Cardiac muscle cell (in vitro differentiated cells and primary cell): ENCODE measurements at regions not wholly inside any gene's neighbourhood (a gene's known extent, or its start where the extent isn't known, plus 50 kb on each side); places are given as distances from the start of the nearest gene placed in this dataset.
A peak's percentile ranks its signal among the peaks of the same experiment; 100 is the strongest.

Experiments
- DNase-seq, 2 donors: peaks; one replicate each; pipeline versions ENCODE4 v3.0.0 to v3.0.0-alpha.2; 2010 to 2017; ENCODE audit warnings: low read depth in 1 of 2, low spot score in 1 of 2
- H3K27ac ChIP-seq: fragments of 200-600 bp; sonication (generic); 2 replicates; pipeline ENCODE4 v1.5.1; 2016
- H3K27me3 ChIP-seq: fragments of 200-600 bp; sonication (generic); 2 replicates; pipeline ENCODE4 v1.6.0; 2016; ENCODE audit warnings: control low read depth
- H3K36me3 ChIP-seq: fragments of 200-600 bp; sonication (generic); 2 replicates; pipeline ENCODE4 v1.5.1; 2016; ENCODE audit warnings: control low read depth
- H3K4me1 ChIP-seq: fragments of 200-600 bp; sonication (generic); 2 replicates; pipeline ENCODE4 v1.8.1; 2017; ENCODE audit warnings: low read depth, mild to moderate bottlenecking, mixed run types
- H3K4me3 ChIP-seq: fragments of 200-600 bp; sonication (generic); 2 replicates; pipeline ENCODE4 v1.5.1; 2016; ENCODE audit warnings: mild to moderate bottlenecking
- H3K9me3 ChIP-seq: fragments of 200-600 bp; sonication (generic); 2 replicates; pipeline ENCODE4 v1.5.1; 2017; ENCODE audit warnings: low read depth, mild to moderate bottlenecking, control low read depth
- CTCF ChIP-seq: IDR thresholded peaks from 2 replicates; pipeline ENCODE4 v1.5.1; 2012; ENCODE audit warnings: low read depth, mild to moderate bottlenecking, low read length

GRCh38 chr20:40568200-40568599 lies 120.8 kb downstream of the MAFB start:
- Histone ChIP-seq H3K9me3 (no peaks in the 10 kb centered on the region), H3K27me3 (no peaks in the 10 kb centered on the region), H3K4me1 (no peaks in the 10 kb centered on the region), H3K36me3 (no peaks in the 10 kb centered on the region), H3K4me3 (no peak overlapping the region), H3K27ac (no peak overlapping the region)
- no peak for DNase-seq
- TF ChIP-seq CTCF, result no peak

- H3K9me3 ChIP-seq, result no peaks in the 10 kb centered on the region
- no peak overlapping the region for H3K27ac ChIP-seq
- H3K36me3 ChIP-seq, result no peaks in the 10 kb centered on the region
- TF ChIP-seq CTCF, result no peak
- H3K27me3 ChIP-seq, result no peaks in the 10 kb centered on the region
- DNase-seq, result peak in 1 of 2 donors; percentile 7
- H3K4me3 ChIP-seq, result no peak overlapping the region
- H3K4me1 ChIP-seq, result no peaks in the 10 kb centered on the region
Measured at GRCh38 chr20:40565682-40566040, 123.4 kb downstream of the MAFB start.

- Histone ChIP-seq H3K27ac (no peak overlapping the region), H3K9me3 (no peaks in the 10 kb centered on the region), H3K4me3 (no peak overlapping the region), H3K36me3 (no peaks in the 10 kb centered on the region), H3K4me1 (no peaks in the 10 kb centered on the region), H3K27me3 (no peaks in the 10 kb centered on the region)
- no peak for TF ChIP-seq CTCF
- DNase-seq, result peak in 1 of 2 donors; percentile 86
Measured at GRCh38 chr20:40565001-40565681, 123.9 kb downstream of the MAFB start.

GRCh38 chr20:40563296-40563950 lies 125.6 kb downstream of the MAFB start:
- H3K27me3 ChIP-seq, result no peaks in the 10 kb centered on the region
- DNase-seq, result peak in 1 of 2 donors; percentile 79
- TF ChIP-seq CTCF, result no peak
- H3K27ac ChIP-seq, result no peak overlapping the region
- no peaks in the 10 kb centered on the region for H3K36me3 ChIP-seq
- H3K4me3 ChIP-seq, result no peak overlapping the region
- no peaks in the 10 kb centered on the region for H3K9me3 ChIP-seq
- no peaks in the 10 kb centered on the region for H3K4me1 ChIP-seq

GRCh38 chr20:40562031-40562430 lies 127.0 kb downstream of the MAFB start:
- peak in 1 of 2 donors; percentile 6 for DNase-seq
- Histone ChIP-seq H3K27me3 (no peaks in the 10 kb centered on the region), H3K36me3 (no peaks in the 10 kb centered on the region), H3K27ac (no peak overlapping the region), H3K4me3 (no peak overlapping the region), H3K4me1 (no peaks in the 10 kb centered on the region), H3K9me3 (no peaks in the 10 kb centered on the region)
- TF ChIP-seq CTCF, result no peak
